ENCODE measurements at regions not wholly inside any gene's neighbourhood (a gene's known extent, or its start where the extent isn't known, plus 50 kb on each side); places are given as distances from the start of the nearest gene placed in this dataset.

- intact Hi-C loops (cut with DNase I): no loop called here
- Histone ChIP-seq H3K4me1 (no peaks in the 10 kb centered on the region), H3K9me3 (no peaks in the 10 kb centered on the region), H3K4me3 (no peak overlapping the region), H3K36me3 (no peaks in the 10 kb centered on the region), H3K27me3 (peaks cover 0 to 13% (median 0%) of the 10 kb centered on the region in 4 donors), H3K27ac (no peak overlapping the region)
- no peak for DNase-seq
- TF ChIP-seq CTCF (IDR thresholded peaks at IDR 0.05) (no peak), POLR2A (IDR thresholded peaks at IDR 0.05) (no peak)
- WGBS, 2 donors: 56 to 66% methylated on average over 2 of the region's 2 CpGs
Observed at GRCh38 chr6:134691180-134691579, 258.7 kb downstream of the ALDH8A1 start.

- Histone ChIP-seq H3K4me3 (no peak overlapping the region), H3K36me3 (no peaks in the 10 kb centered on the region), H3K27ac (no peak overlapping the region), H3K27me3 (peaks cover 0 to 13% (median 0%) of the 10 kb centered on the region in 4 donors), H3K4me1 (no peaks in the 10 kb centered on the region), H3K9me3 (no peaks in the 10 kb centered on the region)
- intact Hi-C loops (cut with DNase I): no loop called here
- TF ChIP-seq CTCF (IDR thresholded peaks at IDR 0.05) (no peak), POLR2A (IDR thresholded peaks at IDR 0.05) (no peak)
- 64 to 81% methylated on average over 3 of the region's 3 CpGs for WGBS, 2 donors
- DNase-seq: no peak
Observed at GRCh38 chr6:134690048-134690447, 259.9 kb downstream of the ALDH8A1 start.

GRCh38 chr6:134689641-134690040, 260.3 kb downstream of the ALDH8A1 start:
- no peaks in the 10 kb centered on the region for H3K36me3 ChIP-seq
- H3K9me3 ChIP-seq: no peaks in the 10 kb centered on the region
- H3K27ac ChIP-seq: no peak overlapping the region
- no peak for TF ChIP-seq POLR2A (IDR thresholded peaks at IDR 0.05)
- no peak for TF ChIP-seq CTCF (IDR thresholded peaks at IDR 0.05)
- H3K27me3 ChIP-seq: peaks cover 0 to 13% (median 0%) of the 10 kb centered on the region in 4 donors
- intact Hi-C loops (cut with DNase I): no loop called here
- no peaks in the 10 kb centered on the region for H3K4me1 ChIP-seq
- WGBS, 2 donors: 24 to 56% methylated on average over 4 of the region's 4 CpGs
- DNase-seq: no peak
- no peak overlapping the region for H3K4me3 ChIP-seq

GRCh38 chr6:134689177-134689576, 260.7 kb downstream of the ALDH8A1 start:
- DNase-seq: no peak
- 64 to 77% methylated on average over 4 of the region's 4 CpGs for WGBS, 2 donors
- H3K27ac ChIP-seq: no peak overlapping the region
- H3K36me3 ChIP-seq: no peaks in the 10 kb centered on the region
- H3K4me1 ChIP-seq: no peaks in the 10 kb centered on the region
- H3K4me3 ChIP-seq: no peak overlapping the region
- peaks cover 0 to 13% (median 0%) of the 10 kb centered on the region in 4 donors for H3K27me3 ChIP-seq
- no peaks in the 10 kb centered on the region for H3K9me3 ChIP-seq
- intact Hi-C loops (cut with DNase I): no loop called here
- TF ChIP-seq CTCF (IDR thresholded peaks at IDR 0.05) (no peak), POLR2A (IDR thresholded peaks at IDR 0.05) (no peak)

GRCh38 chr6:134686071-134686470, 263.8 kb downstream of the ALDH8A1 start:
- Histone ChIP-seq H3K4me3 (no peak overlapping the region), H3K27me3 (peaks cover 0 to 13% (median 0%) of the 10 kb centered on the region in 4 donors), H3K36me3 (no peaks in the 10 kb centered on the region), H3K9me3 (no peaks in the 10 kb centered on the region), H3K27ac (no peak overlapping the region), H3K4me1 (no peaks in the 10 kb centered on the region)
- WGBS, 2 donors: 29 to 48% methylated on average over 6 of the region's 6 CpGs
- intact Hi-C loops (cut with DNase I): no loop called here
- no peak for DNase-seq
- TF ChIP-seq CTCF (IDR thresholded peaks at IDR 0.05) (no peak), POLR2A (IDR thresholded peaks at IDR 0.05) (no peak)
